Activated gamma-delta T cell treated with anti-CD3 and anti-CD28 coated beads, Interleukin-2, amount 50 U/mL, for 16 hours (primary cell): ENCODE measurements at regions not wholly inside any gene's neighbourhood (a gene's known extent, or its start where the extent isn't known, plus 50 kb on each side); places are given as distances from the start of the nearest gene placed in this dataset.
"Not testable (repeated sequence)": the region's sequence is repeated elsewhere in the genome, so short reads cannot be mapped to it uniquely, and the experiment has no call there.

Source experiments
- DNase-seq: peaks from one replicate; pipeline ENCODE4 v3.0.0-alpha.2; 2020; ENCODE audit warnings: low read depth

DNA sequence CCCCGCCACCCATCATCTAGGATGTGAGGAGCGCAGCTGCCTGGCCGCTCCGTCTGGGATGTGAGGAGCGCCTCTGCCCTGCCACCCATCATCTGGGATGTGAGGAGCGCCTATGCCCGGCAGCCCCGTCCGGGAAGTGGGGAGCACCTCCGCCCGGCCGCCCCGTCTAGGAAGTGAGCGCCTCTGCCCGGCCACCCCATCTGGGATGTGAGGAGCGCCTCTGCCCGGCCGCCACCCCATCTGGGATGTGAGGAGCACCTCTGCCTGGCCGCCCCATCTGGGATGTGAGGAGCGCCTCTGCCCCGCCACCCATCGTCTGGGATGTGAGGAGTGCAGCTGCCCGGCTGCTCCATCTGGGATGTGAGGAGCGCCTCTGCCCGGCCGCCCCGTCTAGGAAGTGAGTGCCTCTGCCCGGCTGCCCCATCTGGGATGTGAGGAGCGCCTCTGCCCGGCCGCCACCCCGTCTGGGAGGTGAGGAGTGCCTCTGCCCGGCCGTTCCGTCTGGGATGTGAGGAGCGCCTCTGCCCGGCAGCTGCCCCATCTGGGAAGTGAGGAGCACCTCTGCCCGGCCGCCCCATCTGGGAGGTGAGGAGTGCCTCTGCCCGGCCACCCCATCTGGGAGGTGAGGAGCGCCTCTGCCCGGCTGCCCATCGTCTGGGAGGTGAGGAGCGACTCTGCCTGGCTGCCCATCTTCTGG, 1086.5 kb downstream of the TYW1 start:
- not testable (repeated sequence) for DNase-seq

DNA sequence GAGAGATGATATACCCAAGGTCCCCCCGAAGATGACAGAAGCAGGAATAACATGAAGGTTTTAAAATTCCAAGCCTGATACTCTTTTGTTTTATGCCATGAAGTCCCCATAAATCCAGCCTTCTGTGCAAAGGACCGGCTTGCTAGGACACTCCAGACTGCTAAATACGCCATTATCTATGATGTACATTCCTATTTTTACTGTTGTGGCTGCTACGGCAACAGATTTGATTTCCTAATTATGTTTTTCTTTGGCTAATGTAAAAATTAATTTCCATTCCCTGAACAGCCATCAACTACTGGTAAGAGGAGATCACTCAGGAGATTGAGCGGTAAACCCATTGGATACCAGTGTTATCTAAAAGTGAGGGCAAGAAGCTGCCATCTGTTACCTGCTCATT, 1090.8 kb downstream of the TYW1 start:
- no peak for DNase-seq

DNA sequence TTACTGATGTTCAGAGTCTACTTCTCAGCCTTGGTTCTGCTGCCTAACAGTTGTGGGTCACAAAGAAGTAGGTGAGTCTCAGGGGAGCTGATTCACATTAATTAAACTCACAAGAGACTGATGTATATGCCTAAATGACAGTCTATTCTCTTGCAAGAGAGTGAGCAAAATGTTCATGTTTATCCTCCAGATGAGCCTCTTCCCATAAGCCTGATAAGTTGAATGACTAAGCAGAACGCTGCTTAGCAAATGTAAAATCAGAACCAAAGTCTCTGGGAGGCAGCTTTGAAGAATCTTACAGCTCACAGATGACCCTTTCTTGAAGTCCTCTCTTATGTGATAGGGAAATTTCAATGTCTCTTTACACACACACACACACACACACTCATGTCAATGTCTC, 1092.2 kb downstream of the TYW1 start:
- no peak for DNase-seq

DNA sequence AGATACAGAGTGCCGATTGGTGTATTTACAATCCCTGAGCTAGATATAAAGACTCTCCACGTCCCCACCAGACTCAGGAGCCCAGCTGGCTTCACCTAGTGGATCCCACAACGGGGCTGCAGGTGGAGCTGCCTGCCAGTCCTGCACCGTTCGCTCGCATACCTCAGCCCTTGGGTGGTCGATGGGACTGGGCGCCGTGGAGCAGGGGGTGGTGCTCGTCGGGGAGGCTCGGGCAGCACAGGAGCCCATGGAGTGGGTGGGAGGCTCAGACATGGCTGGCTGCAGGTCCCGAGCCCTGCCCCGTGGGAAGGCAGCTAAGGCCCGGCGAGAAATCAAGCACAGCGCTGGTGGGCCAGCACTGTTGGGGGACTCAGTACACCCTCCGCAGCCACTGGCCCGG, 1093.6 kb downstream of the TYW1 start:
- not testable (repeated sequence) for DNase-seq

DNA sequence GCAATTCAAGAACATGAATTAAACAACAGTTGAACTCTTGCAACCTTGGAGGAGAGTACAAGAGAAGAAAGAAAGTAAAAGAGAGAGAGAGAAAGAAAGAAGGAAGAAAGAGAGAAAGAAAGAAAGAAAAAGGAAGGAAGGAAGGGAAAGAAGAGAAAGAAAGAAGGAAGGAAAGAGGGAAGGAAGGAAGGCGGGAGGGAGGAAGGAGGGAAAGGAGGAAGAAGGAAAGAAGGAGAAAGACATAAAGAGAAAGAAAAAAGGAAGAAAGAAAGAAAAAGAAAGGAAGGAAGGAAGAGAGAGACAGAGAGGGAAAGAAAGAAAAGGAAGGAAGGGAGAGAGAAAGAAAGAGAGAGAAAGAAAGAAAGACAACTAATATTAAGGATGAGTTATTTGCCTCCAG, 1106.7 kb downstream of the TYW1 start:
- no peak for DNase-seq

DNA sequence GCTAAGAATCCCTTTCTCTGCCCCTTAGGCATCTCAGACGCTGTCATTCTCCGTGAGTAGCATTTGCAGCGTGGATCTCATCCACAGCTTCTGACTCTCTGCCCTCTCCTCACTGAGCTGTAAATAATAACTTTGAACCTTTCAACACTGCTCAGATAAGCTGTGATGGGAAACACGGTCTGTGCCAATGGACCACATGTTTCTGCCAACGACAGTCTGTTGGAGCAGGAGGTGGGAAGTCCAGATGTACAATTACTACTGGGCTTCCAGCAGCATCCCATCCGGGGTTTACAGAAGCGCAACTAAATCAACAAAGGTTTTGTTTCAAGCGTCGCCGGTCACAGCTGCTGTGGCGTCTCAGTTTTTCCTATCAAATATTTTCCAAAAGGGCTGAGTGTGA, 1110.6 kb downstream of the TYW1 start:
- DNase-seq, result no peak

DNA sequence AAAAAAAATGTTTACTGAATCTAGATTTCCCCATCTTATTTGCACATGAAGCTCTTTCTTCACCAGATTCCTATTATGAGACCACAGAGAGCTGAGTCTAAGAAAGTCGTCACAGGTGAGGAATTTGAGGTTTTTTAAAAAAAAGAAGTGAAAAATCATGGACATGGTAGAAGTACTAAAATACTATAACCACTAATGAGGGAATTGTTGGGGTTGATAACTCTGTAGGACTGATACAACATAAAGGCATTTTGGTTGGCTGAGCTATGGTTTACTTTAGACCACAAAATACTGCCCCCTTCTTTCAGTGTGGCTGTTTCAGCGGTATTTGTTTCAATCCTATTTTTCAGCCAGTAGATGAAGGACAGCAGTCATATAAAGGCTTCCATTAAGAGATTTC, 1111.3 kb downstream of the TYW1 start:
- DNase-seq, result no peak

DNA sequence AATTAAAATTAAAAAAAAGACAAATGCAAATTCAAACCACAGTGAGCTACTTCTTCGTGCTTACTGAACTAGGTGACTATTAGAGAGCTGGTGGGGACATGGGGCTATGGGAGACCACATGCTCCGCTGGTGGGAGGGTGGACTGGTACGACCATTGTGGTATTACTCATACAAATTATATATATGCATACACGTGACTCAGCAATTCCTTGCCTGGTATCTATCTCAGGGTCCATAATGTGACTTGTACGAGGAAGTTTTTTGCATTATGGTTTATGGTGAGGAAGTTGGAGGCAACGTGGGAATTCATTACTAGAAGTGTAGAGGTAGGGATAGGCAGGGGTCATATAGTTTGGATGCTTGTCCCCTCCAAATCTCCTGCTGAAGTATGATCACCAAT, 1112.7 kb downstream of the TYW1 start:
- DNase-seq, result no peak

DNA sequence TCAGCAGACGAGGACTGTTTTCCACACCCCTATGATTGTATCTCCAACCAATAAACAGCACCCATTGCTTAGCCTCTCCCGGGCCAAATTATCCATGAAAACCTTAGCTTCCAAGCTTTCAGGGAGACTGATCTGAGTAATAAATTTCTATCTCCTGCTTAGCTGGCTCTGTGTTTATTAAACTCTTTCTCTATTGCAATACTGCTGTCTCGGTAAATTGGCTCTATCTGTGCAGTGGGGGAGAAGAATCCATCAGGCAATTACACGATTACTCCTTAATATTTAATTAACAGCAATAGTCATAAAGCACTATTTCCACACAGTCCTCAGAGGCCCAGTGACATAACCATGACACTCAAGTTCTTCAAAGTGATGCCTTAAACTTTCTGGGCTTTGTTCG, 1122.8 kb downstream of the TYW1 start:
- no peak for DNase-seq

DNA sequence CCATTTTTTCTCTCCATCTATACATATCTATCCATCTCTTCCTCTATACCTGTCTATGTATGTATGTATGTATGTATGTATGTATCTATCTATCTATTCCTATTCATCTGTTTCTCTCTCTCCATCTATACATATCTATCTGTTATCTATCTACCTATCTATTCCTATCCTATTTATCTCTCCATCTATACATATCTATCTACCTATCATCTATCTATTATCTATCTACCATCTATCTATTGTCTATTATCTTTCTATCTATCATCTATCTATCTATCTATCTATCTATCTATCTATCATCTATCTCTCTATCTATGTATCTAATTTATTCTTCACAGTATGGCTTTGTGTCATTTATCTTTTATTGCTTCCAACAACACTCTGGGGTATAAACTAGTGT, 1124.4 kb downstream of the TYW1 start:
- DNase-seq, result no peak

DNA sequence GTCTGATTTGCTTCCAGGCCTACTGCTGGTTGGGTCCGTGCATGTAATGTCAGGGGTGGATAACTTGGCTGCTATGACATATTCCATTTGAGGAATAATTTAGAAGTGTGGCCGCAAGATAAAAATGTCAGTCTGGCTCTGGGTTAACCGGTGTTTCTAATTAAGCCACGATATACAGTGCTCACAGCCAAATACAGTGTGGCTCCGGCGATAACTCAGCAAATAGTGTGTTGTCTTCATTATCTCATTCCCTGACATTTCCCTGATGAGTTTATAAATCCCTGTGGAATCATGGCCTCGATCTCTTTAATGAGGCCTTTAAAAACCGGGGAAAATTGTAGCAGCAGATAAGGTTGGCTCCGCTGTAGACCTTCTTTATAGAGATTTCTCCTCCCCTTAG, 1125.0 kb downstream of the TYW1 start:
- no peak for DNase-seq

DNA sequence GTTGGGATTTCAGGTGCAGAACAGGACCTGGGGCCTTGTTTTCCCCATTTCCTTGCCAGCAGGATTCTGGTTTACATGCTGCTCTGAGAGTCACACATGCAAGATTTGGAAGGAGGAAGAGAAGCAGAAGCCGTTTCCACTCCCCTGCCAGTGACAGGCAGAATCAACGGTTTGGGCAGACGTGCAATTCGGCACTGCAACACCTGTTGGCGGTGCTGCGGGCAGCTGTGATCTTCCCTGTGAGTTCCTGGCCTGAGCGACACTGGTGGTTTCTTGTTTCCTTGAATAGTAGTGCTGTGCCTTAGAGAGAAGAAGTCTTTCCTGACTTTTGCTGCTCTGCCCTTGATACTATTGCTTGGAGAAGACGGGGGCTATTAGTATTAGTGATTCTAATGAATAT, 1126.2 kb downstream of the TYW1 start:
- no peak for DNase-seq

DNA sequence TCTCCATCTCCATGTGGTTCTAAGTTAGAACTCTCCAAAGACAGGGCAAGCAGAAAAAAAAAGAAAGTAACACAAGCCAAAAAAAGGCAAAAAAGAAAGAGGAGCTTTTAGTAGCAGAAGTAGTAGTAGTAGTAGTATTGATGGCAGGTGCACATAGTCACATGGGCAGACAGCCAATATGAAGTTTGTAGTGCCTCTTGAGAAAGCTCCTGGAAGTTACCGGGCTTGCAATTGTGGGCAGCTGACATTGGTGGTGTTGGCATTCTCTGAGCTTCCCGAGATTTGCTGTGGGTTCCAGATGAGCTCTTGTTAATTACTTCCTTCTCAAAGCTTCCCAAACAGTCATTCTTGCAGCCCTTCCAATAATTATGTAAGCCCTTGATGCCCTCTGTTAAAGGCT, 1128.5 kb downstream of the TYW1 start:
- DNase-seq, result no peak

DNA sequence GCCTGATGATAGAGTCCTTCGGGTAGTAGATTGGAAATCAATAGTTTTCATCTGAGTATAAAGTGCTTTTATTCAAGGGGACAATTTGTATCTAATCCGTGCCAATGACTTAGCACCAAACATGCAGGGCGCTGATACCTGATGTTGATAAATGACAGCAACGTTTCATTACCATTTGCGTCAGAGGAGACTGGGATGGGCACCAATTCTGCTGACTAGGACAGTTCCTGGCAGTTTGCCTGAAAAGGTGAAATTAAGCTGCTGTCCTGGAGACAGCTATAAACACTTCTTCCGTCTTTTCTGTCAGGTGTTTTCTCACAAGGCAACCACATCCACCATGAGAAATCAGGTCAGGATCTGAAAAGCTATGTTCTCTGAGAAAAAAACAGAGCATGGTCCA, 1136.4 kb downstream of the TYW1 start:
- no peak for DNase-seq

DNA sequence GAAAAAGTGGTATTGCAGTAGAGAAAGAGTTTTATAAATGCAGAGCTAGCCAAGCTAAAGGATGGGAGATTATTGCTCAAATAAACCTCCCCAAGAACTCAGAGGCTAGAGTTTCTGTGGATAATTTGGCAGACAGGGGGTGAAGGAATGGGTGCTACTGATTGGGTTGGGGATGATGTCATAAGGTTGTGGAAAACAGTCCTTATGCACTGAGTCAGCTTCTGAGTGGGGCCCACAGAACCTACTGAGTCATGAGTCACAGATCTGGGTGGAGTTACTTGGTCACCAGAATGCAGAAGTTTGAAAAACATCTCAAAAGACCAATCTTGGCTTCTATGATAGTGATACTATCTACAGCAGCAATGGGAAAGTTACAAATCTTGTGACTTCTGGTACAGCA, 1146.7 kb downstream of the TYW1 start:
- DNase-seq, result no peak

DNA sequence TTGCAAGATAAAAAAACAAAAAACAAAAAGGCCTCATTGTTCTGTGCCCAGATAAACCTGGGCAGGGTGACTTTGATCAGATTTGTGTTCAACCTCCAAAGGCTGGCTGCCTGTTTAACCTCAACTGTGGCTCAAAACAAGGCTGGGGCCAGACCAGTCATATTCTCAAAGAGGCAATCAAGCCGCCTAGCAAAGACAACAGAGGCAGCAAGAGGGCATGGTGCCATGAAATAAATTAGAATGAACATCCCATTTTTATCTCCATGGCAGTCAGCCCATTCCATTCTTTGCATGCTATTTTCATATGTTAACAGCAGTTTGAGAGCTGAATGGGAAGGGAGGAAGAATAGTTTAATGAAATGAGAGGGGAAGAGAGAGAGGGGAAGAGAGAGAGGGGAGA, 1150.3 kb downstream of the TYW1 start:
- no peak for DNase-seq

DNA sequence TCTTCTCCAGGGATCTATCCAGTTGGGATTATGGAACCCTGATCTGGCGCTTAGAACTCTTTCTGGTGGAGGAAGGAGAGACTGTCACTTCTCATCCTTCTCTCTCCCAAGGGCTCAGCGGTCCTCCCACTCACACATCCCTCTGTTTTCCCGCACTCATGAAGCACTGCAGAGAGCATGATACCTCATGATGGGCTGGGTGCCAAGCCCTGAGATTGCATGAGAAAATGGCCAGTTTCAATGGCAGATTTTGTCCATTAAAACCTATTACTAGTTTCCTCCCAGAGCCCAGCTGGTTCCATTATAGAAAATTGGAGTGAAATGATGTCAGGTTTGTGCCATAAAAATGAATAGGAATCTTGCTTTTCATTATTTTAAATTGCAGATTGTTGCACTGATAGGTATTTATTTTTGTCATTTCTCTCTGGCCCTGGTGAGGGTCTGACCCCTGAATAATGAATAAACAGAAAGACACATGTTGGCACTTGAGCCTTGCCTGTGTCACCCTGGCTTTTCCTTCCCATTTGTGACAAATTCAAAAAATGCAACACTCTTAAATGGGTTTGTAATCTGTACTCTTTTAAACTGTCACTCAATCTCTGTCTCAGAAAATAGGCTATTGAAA, 1151.1 kb downstream of the TYW1 start:
- DNase-seq, result no peak

DNA sequence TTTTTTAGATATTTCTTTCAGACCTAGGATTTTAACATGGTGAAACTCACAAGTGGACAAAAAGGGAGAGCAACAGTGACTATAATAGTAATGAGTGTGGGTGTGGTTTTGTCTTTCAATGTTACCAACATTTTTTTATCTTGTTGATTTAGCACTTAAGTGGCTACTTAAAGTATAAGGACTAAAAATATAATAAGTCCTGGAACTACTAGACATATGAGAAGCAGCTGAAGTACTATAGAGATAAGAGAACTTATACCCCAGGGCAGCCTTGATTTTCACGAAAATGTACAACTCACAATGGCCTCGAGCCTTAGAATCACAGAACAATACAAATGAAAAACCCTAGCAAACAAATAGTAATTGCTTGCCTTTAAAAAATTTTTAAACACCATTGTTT, 1151.8 kb downstream of the TYW1 start:
- DNase-seq, result no peak

DNA sequence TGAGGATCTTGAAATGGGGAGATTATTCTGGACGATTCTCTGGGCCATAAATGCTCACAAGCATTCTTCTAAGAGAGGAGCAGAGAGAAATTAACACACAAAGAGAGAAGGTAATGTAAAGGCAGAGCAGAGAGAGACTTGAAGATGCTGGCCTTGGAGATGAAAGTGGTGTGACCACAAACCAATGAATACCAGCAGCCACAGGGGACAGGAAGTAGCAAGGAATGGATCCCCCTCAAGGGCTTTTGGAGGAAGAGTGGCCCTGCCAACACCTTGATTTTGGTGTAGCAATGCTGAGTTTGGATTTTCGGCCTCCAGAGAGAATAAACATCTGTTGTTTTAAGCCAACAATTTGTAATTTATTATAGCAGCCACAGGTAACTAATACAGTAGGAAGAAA, 1155.6 kb downstream of the TYW1 start:
- DNase-seq, result no peak

DNA sequence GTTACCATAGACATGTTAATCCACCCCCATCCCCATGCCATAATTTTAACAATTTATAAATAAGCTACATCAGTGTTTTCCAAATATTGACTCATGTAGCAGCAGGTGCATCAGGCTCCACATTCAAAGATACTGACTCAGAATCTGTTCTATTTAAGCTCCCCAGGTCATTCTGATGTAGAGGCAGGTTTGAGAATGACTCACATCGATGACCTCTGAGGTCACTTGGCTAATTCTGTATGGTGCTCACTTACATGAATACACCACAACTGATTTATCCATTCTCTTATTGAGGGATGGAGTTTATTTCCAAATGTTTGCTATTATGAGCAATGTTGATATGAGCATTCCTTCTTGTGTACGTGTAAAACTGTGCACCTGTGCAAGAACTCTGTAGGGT, 1159.0 kb downstream of the TYW1 start:
- no peak for DNase-seq

DNA sequence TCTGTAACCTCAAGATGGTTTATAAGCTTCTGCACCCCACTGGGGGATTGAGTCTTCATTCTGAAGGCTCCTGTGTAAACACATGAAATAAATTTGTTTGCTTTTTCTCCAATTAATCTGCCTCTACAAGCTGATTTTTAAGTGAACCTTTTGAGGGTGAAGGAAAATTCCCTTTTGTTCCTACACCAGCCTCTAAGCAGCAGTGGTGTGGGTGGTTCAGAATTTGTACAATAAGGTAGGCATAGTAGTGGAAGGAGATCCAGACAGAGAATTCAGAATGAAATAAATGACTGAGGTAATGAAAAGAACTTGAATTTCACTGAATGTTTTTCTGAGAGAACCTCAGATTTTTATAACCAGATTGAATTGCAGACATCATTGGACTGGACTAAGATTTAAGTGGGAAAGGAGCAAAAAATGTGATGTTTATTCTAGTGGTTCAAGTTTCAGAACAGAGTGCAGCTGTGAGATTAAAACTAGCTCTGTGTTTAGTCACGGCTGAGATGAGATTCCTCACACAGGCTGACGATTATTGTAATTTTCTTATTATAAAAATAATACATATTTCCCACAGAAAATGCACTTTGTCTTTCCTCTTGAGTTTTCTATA, 1162.2 kb downstream of the TYW1 start:
- no peak for DNase-seq

DNA sequence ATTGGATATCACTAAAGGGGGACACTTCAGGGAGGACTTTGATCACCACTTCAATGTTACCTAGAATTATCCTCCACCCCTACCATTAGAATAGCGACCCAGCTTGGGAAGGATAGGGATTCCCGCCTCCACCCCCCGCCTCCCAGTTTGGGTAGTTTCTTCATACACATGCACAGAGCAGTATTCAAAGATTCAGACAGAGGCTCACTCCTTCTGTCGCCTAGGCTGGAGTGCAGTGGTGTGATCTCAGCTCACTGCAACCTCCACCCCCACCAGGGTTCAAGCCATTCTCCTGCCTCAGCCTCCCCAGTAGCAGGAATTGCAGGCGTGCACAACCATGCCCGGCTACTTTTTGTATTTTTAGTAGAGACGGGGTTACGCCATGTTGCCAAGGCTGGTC, 1166.1 kb downstream of the TYW1 start:
- DNase-seq, result no peak

DNA sequence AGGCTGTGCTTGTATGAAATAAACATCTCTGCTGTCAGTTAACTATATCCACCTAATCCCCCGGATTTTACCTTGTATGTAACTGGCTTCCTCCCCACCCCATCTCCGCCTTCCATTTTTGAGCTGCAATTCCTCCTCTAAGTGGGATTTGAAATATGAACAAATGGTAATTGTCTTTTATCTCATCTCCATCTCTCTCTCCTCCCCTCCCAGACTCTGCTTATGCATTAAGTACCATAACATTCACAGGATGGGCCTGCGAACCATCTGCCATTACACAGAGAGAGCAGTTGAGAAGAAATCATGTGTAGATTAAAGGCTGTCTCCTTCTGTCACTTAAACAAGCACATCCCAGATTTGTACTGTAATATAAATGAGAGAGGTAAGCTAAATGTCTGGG, 1169.9 kb downstream of the TYW1 start:
- DNase-seq, result no peak

DNA sequence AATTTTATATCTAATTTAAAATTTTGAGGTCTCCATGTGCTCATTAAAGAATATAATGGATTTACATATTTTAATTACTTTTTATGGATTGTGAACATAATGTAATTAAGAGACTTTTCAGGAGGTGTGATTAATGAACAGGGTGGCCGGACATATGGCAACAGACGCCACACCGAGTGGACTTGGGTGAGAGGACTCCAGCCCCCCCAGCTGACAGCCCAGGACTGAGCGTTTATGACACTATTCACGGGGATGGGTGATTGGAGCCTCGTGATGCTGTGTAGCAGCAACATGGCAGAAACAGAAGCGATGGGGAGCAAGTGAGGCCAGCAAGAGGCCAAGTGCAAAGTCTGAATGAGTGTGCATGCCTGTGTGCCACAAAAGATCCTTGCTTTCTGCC, 1176.9 kb downstream of the TYW1 start:
- DNase-seq, result no peak
